HFFc6 (cell line): ENCODE measurements at regions not wholly inside any gene's neighbourhood (a gene's known extent, or its start where the extent isn't known, plus 50 kb on each side); places are given as distances from the start of the nearest gene placed in this dataset.

Experiments
- DNase-seq: peaks from one replicate; pipeline ENCODE4 v3.0.0-alpha.2; 2018
- H3K27ac Mint-ChIP-seq: 2 replicates; pipeline ENCODE4 v1.8.0; 2020; ENCODE audit warnings: mild to moderate bottlenecking, mixed read lengths
- H3K27me3 Mint-ChIP-seq: 2 replicates; pipeline ENCODE4 v1.8.0; 2021; ENCODE audit warnings: mild to moderate bottlenecking, moderate library complexity, mixed read lengths; ENCODE audit not compliant: insufficient read depth
- H3K36me3 Mint-ChIP-seq: 2 replicates; pipeline ENCODE4 v1.8.0; 2021; ENCODE audit warnings: low read depth, mixed read lengths
- H3K4me1 Mint-ChIP-seq: 2 replicates; pipeline ENCODE4 v1.8.0; 2020; ENCODE audit warnings: low read depth, mixed read lengths
- H3K4me3 Mint-ChIP-seq: 2 replicates; pipeline ENCODE4 v1.8.0; 2020; ENCODE audit warnings: mild to moderate bottlenecking, moderate library complexity, mixed read lengths
- H3K9me3 Mint-ChIP-seq: 2 replicates; pipeline ENCODE4 v1.8.0; 2020; ENCODE audit warnings: mild to moderate bottlenecking, mixed read lengths
- TF ChIP-seq, protein P1 (sequence below): fragments of 200-600 bp; sonication (generic); IDR thresholded peaks from 2 replicates; pipeline ENCODE4 v1.5.0; 2021; ENCODE audit warnings: antibody characterized with exemption, mild to moderate bottlenecking

DNA sequence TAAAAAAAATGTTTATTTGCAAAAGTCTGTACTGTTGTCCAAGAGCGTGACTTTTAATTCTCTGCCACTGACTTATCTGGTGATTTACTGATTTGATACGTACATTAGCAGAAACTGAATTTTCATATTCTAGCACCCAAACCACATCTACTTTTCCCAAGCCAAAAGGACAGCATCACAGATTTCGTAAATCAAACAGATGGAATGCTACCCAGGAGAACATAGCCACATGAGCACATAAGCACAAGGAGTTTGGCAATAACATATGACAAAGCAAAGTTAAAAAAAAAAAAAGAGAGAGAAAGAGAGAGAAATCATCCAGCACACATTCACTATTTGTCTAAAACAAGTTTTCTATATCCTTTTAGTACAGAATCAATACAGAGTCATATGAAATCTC lies 83.7 kb downstream of the HINT1 start:
- Mint-ChIP-seq H3K4me1 (no peaks in the 10 kb centered on the region), H3K27me3 (no peaks in the 10 kb centered on the region), H3K36me3 (no peaks in the 10 kb centered on the region), H3K4me3 (no peak overlapping the region), H3K9me3 (no peaks in the 10 kb centered on the region), H3K27ac (no peak overlapping the region)
- DNase-seq = no peak
- TF ChIP-seq, protein P1, sequence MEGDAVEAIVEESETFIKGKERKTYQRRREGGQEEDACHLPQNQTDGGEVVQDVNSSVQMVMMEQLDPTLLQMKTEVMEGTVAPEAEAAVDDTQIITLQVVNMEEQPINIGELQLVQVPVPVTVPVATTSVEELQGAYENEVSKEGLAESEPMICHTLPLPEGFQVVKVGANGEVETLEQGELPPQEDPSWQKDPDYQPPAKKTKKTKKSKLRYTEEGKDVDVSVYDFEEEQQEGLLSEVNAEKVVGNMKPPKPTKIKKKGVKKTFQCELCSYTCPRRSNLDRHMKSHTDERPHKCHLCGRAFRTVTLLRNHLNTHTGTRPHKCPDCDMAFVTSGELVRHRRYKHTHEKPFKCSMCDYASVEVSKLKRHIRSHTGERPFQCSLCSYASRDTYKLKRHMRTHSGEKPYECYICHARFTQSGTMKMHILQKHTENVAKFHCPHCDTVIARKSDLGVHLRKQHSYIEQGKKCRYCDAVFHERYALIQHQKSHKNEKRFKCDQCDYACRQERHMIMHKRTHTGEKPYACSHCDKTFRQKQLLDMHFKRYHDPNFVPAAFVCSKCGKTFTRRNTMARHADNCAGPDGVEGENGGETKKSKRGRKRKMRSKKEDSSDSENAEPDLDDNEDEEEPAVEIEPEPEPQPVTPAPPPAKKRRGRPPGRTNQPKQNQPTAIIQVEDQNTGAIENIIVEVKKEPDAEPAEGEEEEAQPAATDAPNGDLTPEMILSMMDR = no peak

DNA sequence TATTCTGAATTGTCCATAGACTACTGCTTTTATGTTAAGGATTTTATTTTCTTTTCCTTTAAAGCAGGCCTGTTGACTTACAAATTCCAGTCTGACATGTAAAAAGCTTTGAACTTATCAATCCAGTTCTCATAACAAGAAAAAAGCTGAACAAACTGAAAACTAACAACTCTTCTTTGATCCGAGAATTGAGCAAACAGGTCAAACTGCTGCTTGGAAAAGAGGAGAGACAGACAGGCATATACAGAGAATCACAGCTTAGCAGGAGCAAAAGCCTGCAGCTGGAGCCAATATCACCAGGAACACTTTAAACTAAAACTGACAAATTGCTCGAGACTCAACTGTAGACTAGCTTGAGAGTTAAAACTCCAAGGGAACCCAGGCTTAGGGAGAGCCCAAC lies 85.8 kb downstream of the HINT1 start:
- no peak for DNase-seq
- no peaks in the 10 kb centered on the region for H3K27me3 Mint-ChIP-seq
- TF ChIP-seq, protein P1 = no peak
- no peak overlapping the region for H3K4me3 Mint-ChIP-seq
- H3K9me3 Mint-ChIP-seq = peaks cover 3% of the 10 kb centered on the region; the same call in 1 of the 2 replicates
- H3K4me1 Mint-ChIP-seq = no peaks in the 10 kb centered on the region
- no peaks in the 10 kb centered on the region for H3K36me3 Mint-ChIP-seq
- H3K27ac Mint-ChIP-seq = no peak overlapping the region

DNA sequence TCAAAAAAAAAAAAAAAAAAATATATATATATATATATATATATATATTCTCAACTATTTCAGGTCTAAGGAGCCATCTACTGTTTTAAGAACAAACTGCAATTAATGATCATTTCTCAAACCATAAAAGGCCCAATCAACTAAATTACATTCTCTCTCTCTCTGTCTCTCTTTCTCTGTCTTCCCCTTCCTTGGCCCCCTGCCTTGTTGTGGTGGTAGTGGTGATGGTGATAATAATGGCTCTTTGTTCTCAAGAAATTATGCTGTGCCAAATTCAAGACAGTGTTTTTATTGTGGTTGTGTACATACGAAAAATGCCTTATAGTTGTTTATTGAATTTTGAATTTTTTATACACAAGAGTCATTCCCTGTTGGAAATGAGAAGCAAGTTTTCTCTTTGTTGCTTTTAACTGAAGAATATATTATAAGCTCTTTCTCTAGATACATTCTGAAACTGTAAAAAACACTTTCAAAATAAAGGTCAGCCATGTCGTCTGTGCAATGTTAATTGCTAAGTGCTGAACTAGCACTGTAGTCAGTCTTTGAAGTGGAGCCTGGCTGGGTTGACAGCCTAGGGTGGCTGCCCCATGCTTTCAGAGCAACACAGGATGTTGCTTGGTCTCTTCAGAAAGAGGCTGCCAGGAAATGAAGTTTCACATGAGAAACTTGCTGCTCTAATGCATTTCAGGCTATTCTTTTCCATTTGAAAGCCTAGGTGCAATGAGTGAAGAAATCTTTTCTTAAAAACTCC lies 96.0 kb downstream of the HINT1 start:
- TF ChIP-seq, protein P1 = no peak; the same call in 1 of the 2 replicates
- Mint-ChIP-seq H3K27me3 (no peaks in the 10 kb centered on the region), H3K36me3 (no peaks in the 10 kb centered on the region), H3K27ac (no peak overlapping the region), H3K4me1 (no peaks in the 10 kb centered on the region), H3K4me3 (no peak overlapping the region), H3K9me3 (peaks cover 6% of the 10 kb centered on the region; the same call in 1 of the 2 replicates)
- no peak for DNase-seq

DNA sequence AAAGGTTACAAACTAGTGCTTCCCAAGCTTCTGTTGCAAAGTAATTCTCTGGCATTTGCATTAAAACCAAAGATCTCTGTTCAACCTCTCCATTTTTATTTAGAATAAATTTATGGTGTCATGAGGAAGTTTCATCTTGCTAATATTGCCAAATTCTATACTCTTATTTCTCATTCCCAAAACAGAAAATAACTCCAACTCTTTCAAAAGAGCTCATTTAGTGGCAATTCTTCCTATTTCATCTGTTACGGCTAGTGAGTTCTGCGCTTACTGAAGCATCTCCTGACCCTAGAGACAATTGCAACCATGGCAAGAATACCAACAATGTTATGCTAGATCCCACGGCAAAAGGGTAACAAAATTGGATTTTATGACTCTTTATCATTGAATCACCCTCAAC lies 97.0 kb downstream of the HINT1 start:
- Mint-ChIP-seq H3K27me3 (no peaks in the 10 kb centered on the region), H3K4me1 (no peaks in the 10 kb centered on the region), H3K36me3 (no peaks in the 10 kb centered on the region), H3K9me3 (peaks cover 6% of the 10 kb centered on the region; the same call in 1 of the 2 replicates), H3K4me3 (no peak overlapping the region), H3K27ac (no peak overlapping the region)
- no peak for DNase-seq
- TF ChIP-seq, protein P1 = no peak

DNA sequence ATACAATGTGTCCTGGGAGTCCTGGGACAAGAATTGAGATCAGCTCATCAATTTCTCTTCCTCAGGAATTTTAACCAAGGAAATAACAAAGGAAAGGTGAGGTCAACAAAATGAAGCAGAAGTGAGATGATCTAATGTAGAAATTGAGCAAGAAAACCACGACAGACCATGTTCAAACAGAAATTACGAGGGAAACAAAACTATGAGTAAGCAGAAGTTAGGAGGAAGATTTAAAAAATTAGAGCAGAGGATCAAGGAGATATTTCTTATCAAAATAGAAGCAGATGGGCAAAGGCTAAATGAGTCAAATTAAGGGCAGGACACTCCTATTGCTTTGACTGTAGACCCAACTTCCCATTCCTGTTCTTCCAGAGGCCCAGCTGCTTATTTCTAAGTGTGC lies 97.4 kb downstream of the HINT1 start:
- no peaks in the 10 kb centered on the region for H3K27me3 Mint-ChIP-seq

More for the DNA sequence above, 97.4 kb downstream of the HINT1 start:
- H3K36me3 Mint-ChIP-seq = no peaks in the 10 kb centered on the region
- no peak overlapping the region for H3K27ac Mint-ChIP-seq
- no peak for DNase-seq
- H3K9me3 Mint-ChIP-seq = peaks cover 6% of the 10 kb centered on the region; the same call in 1 of the 2 replicates
- H3K4me3 Mint-ChIP-seq = no peak overlapping the region
- TF ChIP-seq, protein P1 = no peak
- no peaks in the 10 kb centered on the region for H3K4me1 Mint-ChIP-seq
